Endodermal cell (in vitro differentiated cells): ENCODE measurements at regions not wholly inside any gene's neighbourhood (a gene's known extent, or its start where the extent isn't known, plus 50 kb on each side); places are given as distances from the start of the nearest gene placed in this dataset.

Experiments used
- DNase-seq: peaks from one replicate; pipeline ENCODE4 v3.0.0-alpha.2; 2017
- H3K27ac ChIP-seq: 2 replicates; pipeline ENCODE4 v1.5.1; 2013; ENCODE audit warnings: mild to moderate bottlenecking, low read depth, low read length, moderate library complexity
- H3K27me3 ChIP-seq: 2 replicates; pipeline ENCODE4 v1.6.1; 2013; ENCODE audit warnings: mild to moderate bottlenecking, low read length, moderate library complexity; ENCODE audit not compliant: insufficient read depth, control insufficient read depth, poor library complexity, severe bottlenecking
- H3K36me3 ChIP-seq: 2 replicates; pipeline ENCODE4 v1.7.0; 2013; ENCODE audit warnings: mild to moderate bottlenecking, low read length, moderate library complexity; ENCODE audit not compliant: control insufficient read depth, insufficient read depth
- H3K4me1 ChIP-seq: one replicate; pipeline ENCODE4 v1.7.0; 2013; ENCODE audit warnings: low read length; ENCODE audit not compliant: control insufficient read depth, insufficient read depth
- H3K4me3 ChIP-seq: 2 replicates; pipeline ENCODE4 v1.5.1; 2013; ENCODE audit warnings: mild to moderate bottlenecking, low read length, moderate library complexity
- H3K9ac ChIP-seq: 2 replicates; pipeline ENCODE4 v1.6.1; 2013; ENCODE audit warnings: mild to moderate bottlenecking, low read length, moderate library complexity; ENCODE audit not compliant: poor library complexity, severe bottlenecking; ENCODE audit errors: extremely low read depth
- H3K9me3 ChIP-seq: 2 replicates; pipeline ENCODE4 v1.6.1; 2013; ENCODE audit warnings: mild to moderate bottlenecking, low read length, moderate library complexity; ENCODE audit not compliant: control insufficient read depth
- H3K27ac Mint-ChIP-seq: 2 replicates; pipeline ENCODE4 v1.8.0; 2020; ENCODE audit warnings: mixed read lengths
- H3K27me3 Mint-ChIP-seq: 2 replicates; pipeline ENCODE4 v1.8.0; 2021; ENCODE audit warnings: mild to moderate bottlenecking, mixed read lengths; ENCODE audit not compliant: insufficient read depth
- H3K36me3 Mint-ChIP-seq: 2 replicates; pipeline ENCODE4 v1.8.0; 2020; ENCODE audit warnings: low read depth, mixed read lengths
- H3K4me1 Mint-ChIP-seq: 2 replicates; pipeline ENCODE4 v1.8.0; 2020; ENCODE audit warnings: mixed read lengths
- H3K4me3 Mint-ChIP-seq: 2 replicates; pipeline ENCODE4 v1.8.0; 2020; ENCODE audit warnings: mild to moderate bottlenecking, moderate library complexity, mixed read lengths
- H3K9me3 Mint-ChIP-seq: 2 replicates; pipeline ENCODE4 v1.8.0; 2020; ENCODE audit warnings: mild to moderate bottlenecking, mixed read lengths
- CTCF ChIP-seq: fragments of 200-600 bp; sonication (generic); conservative IDR thresholded peaks from 2 replicates; pipeline ENCODE4 v1.5.0; 2021; ENCODE audit warnings: antibody characterized with exemption, mild to moderate bottlenecking
- WGBS, 2 experiments: methylation state at CpG; one replicate each; pipeline versions ENCODE4 v1.1.5 to v1.1.7; 2013; ENCODE audit warnings: missing lambda C conversion rate in 2 of 2, mixed read lengths in 1 of 2; ENCODE audit not compliant: insufficient coverage in 1 of 2, insufficient read length in 1 of 2; 5-methylcytosine and 5-hydroxymethylcytosine counted together

DNA sequence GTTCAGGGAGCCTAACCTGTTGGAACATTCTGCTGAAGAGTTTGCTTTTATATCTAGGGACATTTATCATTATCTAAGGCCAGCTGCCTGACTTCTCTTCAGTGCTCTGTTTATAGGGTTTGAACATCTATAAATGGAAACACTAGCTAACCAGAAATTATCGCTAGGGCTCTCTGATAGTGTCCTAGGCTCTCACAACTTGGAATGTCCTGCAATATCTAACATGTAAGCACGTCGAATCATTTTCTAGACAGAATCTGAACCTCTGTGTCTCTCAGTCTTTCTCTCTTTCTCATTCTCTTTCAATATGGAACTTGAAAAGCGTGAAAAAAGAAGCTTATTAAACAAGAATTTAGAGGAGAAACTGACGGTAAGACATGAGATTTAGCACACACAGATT lies 92.5 kb upstream of the MLIP start:
- no peak for TF ChIP-seq CTCF
- H3K9ac ChIP-seq = no peak overlapping the region
- no peaks in the 10 kb centered on the region for H3K36me3 ChIP-seq
- Mint-ChIP-seq H3K36me3 (no peaks in the 10 kb centered on the region), H3K9me3 (no peaks in the 10 kb centered on the region), H3K4me3 (no peak overlapping the region), H3K27me3 (no peaks in the 10 kb centered on the region), H3K27ac (no peak overlapping the region), H3K4me1 (no peaks in the 10 kb centered on the region)
- no peak overlapping the region for H3K27ac ChIP-seq
- H3K27me3 ChIP-seq = no peaks in the 10 kb centered on the region
- H3K4me1 ChIP-seq = no peaks in the 10 kb centered on the region
- no peaks in the 10 kb centered on the region for H3K9me3 ChIP-seq
- WGBS, 2 experiments = 86 to 100% methylated on average over 4 to 5 of the region's 5 CpGs
- no peak overlapping the region for H3K4me3 ChIP-seq
- no peak for DNase-seq

DNA sequence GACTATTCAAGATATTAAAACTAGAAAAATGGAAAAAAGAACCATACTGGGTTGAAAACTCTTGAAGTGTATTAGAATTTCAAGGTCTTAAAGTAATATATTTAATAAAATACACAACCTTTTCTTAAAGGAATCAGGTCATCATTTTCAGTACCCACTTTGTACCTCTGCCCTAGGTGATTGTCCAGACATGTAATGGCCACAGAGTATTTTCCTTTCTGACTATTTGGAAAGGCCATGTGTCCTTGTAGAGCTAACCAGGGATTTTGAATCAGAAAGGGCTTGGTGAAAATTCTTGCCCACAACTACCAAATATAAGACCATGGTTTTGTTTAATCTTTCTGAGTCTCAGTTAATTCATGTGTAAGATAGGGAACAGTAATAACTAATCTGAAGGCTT lies 91.4 kb upstream of the MLIP start:
- H3K9me3 Mint-ChIP-seq = no peaks in the 10 kb centered on the region
- Histone ChIP-seq H3K9me3 (no peaks in the 10 kb centered on the region), H3K27me3 (no peaks in the 10 kb centered on the region), H3K4me1 (no peaks in the 10 kb centered on the region), H3K9ac (no peak overlapping the region), H3K27ac (no peak overlapping the region), H3K4me3 (no peak overlapping the region), H3K36me3 (no peaks in the 10 kb centered on the region)
- no peaks in the 10 kb centered on the region for H3K4me1 Mint-ChIP-seq
- no peak for DNase-seq
- no peak overlapping the region for H3K4me3 Mint-ChIP-seq
- no peaks in the 10 kb centered on the region for H3K27me3 Mint-ChIP-seq
- no peak for TF ChIP-seq CTCF
- H3K36me3 Mint-ChIP-seq = no peaks in the 10 kb centered on the region
- H3K27ac Mint-ChIP-seq = no peak overlapping the region

DNA sequence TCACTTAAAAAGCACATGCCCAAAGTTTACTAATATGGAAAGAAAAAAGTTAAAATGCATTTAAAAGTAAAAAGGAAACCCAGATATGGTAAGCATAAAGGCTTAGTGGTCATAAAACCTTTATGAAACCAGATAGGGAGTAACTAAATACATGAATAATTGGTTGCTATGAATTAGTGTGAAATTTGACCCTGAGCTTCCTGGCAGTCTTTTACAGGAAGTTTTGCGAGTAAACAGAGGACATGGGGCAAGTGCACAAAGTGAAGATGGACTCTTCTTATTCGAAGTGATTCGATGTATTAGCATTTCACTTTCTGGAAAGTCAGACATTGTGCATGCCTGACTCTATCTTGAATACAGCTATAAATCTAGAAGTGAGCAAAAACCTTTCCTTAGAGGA lies 90.9 kb upstream of the MLIP start:
- Histone ChIP-seq H3K9me3 (no peaks in the 10 kb centered on the region), H3K4me3 (no peak overlapping the region), H3K4me1 (no peaks in the 10 kb centered on the region), H3K9ac (no peak overlapping the region), H3K36me3 (no peaks in the 10 kb centered on the region), H3K27me3 (no peaks in the 10 kb centered on the region), H3K27ac (no peak overlapping the region)
- H3K27ac Mint-ChIP-seq = no peak overlapping the region
- H3K27me3 Mint-ChIP-seq = no peaks in the 10 kb centered on the region
- H3K4me1 Mint-ChIP-seq = no peaks in the 10 kb centered on the region
- no peak for DNase-seq
- no peak overlapping the region for H3K4me3 Mint-ChIP-seq
- WGBS, 2 experiments = 91 to 96% methylated on average over 3 of the region's 3 CpGs
- no peaks in the 10 kb centered on the region for H3K9me3 Mint-ChIP-seq
- TF ChIP-seq CTCF = no peak
- H3K36me3 Mint-ChIP-seq = no peaks in the 10 kb centered on the region
